ENCODE measurements at regions not wholly inside any gene's neighbourhood (a gene's known extent, or its start where the extent isn't known, plus 50 kb on each side); places are given as distances from the start of the nearest gene placed in this dataset.

GRCh38 chr12:61804301-61804700, 455.9 kb upstream of the USP15 start:
- no peak for TF ChIP-seq SP1 (IDR thresholded peaks at IDR 0.05; ENCODE audit: low read depth)
- TF ChIP-seq CEBPB (IDR thresholded peaks at IDR 0.05; ENCODE audit: low read depth): no peak
- no peak for TF ChIP-seq EZH2phosphoT487 (IDR thresholded peaks at IDR 0.05; ENCODE audit: borderline replicate concordance)
- no peak for TF ChIP-seq ZFX (IDR thresholded peaks at IDR 0.05)
- TF ChIP-seq JUND (IDR thresholded peaks at IDR 0.05): no peak
- no peak for TF ChIP-seq TCF7L2 (IDR thresholded peaks at IDR 0.05; ENCODE audit: borderline replicate concordance, extremely low read depth, insufficient read depth, insufficient read length)
- TF ChIP-seq MAX (IDR thresholded peaks at IDR 0.05): no peak
- no peak for TF ChIP-seq EGR1 (IDR thresholded peaks at IDR 0.05; ENCODE audit: low read depth)
- TF ChIP-seq FOSL1 (IDR thresholded peaks at IDR 0.05; ENCODE audit: low read depth): no peak
- no peak for TF ChIP-seq SIN3A (IDR thresholded peaks at IDR 0.05; ENCODE audit: low read depth)
- no peak for TF ChIP-seq POLR2AphosphoS5 (IDR thresholded peaks at IDR 0.05; ENCODE audit: low read depth, low read length)
- TF ChIP-seq POLR2A (IDR thresholded peaks at IDR 0.05; ENCODE audit: borderline replicate concordance, extremely low read depth, insufficient read depth, insufficient read length): no peak
- no peak for TF ChIP-seq ZBTB33 (IDR thresholded peaks at IDR 0.05; ENCODE audit: extremely low read depth, insufficient replicate concordance, low read length)
- TF ChIP-seq YY1 (IDR thresholded peaks at IDR 0.05; ENCODE audit: extremely low read depth, insufficient replicate concordance, low read depth, low read length): no peak
- TF ChIP-seq EZH2 (IDR thresholded peaks at IDR 0.05): no peak
- TF ChIP-seq ZNF274 (IDR thresholded peaks at IDR 0.05; ENCODE audit: low read depth, low read length): no peak
- no peak for TF ChIP-seq ELF1 (IDR thresholded peaks at IDR 0.05; ENCODE audit: borderline replicate concordance, low read depth)
- TF ChIP-seq REST (IDR thresholded peaks at IDR 0.05; ENCODE audit: low read depth): no peak
- TF ChIP-seq CBX3 (IDR thresholded peaks at IDR 0.05; ENCODE audit: low read depth): no peak
- no peak for TF ChIP-seq SRF (IDR thresholded peaks at IDR 0.05; ENCODE audit: low read depth)
- Histone ChIP-seq H3K9me2 (ENCODE audit: insufficient read depth) (no peaks in the 10 kb centered on the region), H3K27ac (ENCODE audit: low read depth, low read length) (no peak overlapping the region), H3K79me2 (ENCODE audit: insufficient read depth, low read length) (no peaks in the 10 kb centered on the region), H2AFZ (ENCODE audit: low read depth, low read length, poor library complexity, severe bottlenecking) (no peak overlapping the region), H3K4me3 (replicated peaks in 1 of 2; ENCODE audit: low read depth in 1 of 2, low read length in 2 of 2) (no peak overlapping the region), H3K9ac (ENCODE audit: low read length) (no peak overlapping the region), H3K36me3 (ENCODE audit: control insufficient read depth in 1 of 2, insufficient read depth in 2 of 2, low read length in 2 of 2) (no peaks in the 10 kb centered on the region), H3K4me2 (ENCODE audit: low read length) (no peak overlapping the region), H4K20me1 (ENCODE audit: insufficient read depth) (no peaks in the 10 kb centered on the region), H3K27me3 (ENCODE audit: insufficient read depth, low read length) (no peaks in the 10 kb centered on the region), H3K4me1 (ENCODE audit: control insufficient read depth in 1 of 2, insufficient read depth in 2 of 2, low read length in 2 of 2) (no peaks in the 10 kb centered on the region), H3K9me3 (ENCODE audit: control insufficient read depth in 1 of 2, insufficient read depth in 1 of 2, low read depth in 1 of 2, low read length in 2 of 2) (no peaks in the 10 kb centered on the region)
- POLR2A ChIA-PET: no interaction called here
- no TSS peak for BruUV-seq (replicated peaks)
- RAD21 ChIA-PET (ENCODE audit: low non-redundant PET in 1 of 2, low total read pairs in 2 of 2, uncharacterized antibody in 2 of 2, unreplicated experiment in 2 of 2): no interaction called here
- CTCF ChIA-PET: no interaction called here
- no peak for ATAC-seq
- intact Hi-C loops (cut with micrococcal nuclease): no loop called here
- DNase-seq (ENCODE audit: low read depth, low spot score): no peak
